NCI-H748 treated with DMSO at 0.1 percent for 48 hours (cell line): ENCODE measurements at regions not wholly inside any gene's neighbourhood (a gene's known extent, or its start where the extent isn't known, plus 50 kb on each side); places are given as distances from the start of the nearest gene placed in this dataset.

ENCODE experiments used
- DNase-seq: peaks from one replicate; lab custom pipeline; 2025; lab: John Stamatoyannopoulos, UW

GRCh38 chr11:129324533-129325175 lies 51.0 kb upstream of the BARX2 start:
- DNase-seq, result no peak

DNA sequence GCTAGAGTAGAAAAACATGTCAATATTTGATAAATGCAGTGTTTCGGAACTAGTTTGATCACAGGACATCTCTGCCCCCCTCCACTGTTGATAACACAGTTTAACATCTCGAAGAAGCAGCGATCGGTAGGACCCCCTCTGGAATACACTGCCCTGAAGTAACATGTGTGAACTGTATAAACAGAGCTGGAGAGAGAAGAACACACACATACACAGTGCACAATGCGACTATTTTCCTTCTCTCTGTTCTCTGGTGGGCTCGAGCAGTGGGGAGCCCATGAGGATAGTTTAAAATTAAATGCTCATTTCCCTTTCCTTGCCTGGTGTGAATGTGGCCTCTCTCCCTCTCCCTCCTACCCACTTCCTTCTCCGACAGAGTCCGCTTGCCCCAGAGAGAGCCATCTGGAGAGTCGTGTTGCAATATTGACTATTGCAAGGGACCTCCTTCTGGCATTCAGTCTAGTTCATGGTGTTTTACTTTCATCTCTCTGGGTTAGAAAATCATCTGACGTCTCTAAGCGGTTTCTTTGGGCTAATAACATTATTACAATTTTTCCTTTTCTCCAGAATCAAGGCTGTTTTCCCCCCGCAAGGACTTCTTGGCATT lies 51.6 kb upstream of the BARX2 start:
- DNase-seq, result no peak

DNA sequence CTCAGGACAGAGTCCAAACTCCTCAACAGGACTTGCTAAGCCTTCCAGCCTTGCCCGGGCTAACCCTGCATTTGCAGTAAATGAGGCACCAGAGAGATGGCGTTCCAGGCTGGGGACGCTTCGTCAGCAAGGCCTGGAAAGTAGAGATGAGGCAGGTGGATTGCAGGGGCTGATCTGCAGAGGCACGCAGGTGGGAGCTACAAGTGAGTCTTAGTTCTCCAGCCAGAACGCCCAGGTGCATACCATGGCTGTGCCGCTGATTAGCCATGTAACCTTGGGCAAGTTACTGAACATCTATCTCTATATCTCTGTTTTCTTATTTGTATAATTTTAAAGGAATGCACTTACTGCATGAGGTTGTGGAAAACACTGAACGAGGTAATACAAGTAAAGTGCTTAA lies 52.7 kb upstream of the BARX2 start:
- no peak for DNase-seq

DNA sequence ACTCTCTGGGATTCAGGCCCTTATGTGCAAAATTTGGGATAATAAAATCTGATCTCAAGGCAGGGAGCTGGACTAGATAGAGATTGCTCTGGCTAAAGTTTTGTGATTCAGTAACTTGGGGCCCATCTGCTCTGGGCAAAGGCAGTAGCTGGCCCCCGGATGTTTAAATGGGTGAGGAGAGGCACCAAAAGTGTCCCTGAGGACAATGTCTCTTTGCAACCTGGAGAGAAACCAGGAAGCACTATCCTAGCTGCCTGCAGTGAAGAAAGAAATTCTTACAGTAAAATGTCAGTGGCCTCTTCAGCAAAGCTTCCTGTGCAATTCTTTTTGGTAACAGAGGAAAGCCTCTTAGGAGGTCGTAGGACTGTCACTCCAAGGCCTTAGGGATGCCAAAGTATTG lies 54.6 kb upstream of the BARX2 start:
- no peak for DNase-seq

- DNase-seq, result no peak
These were observed 55.2 kb upstream of the BARX2 start for GRCh38 chr11:129320494-129320893.

GRCh38 chr11:129319751-129320150 lies 55.9 kb upstream of the BARX2 start:
- DNase-seq, result no peak

- DNase-seq, result no peak
These were observed 56.4 kb upstream of the BARX2 start for GRCh38 chr11:129319201-129319600.

DNA sequence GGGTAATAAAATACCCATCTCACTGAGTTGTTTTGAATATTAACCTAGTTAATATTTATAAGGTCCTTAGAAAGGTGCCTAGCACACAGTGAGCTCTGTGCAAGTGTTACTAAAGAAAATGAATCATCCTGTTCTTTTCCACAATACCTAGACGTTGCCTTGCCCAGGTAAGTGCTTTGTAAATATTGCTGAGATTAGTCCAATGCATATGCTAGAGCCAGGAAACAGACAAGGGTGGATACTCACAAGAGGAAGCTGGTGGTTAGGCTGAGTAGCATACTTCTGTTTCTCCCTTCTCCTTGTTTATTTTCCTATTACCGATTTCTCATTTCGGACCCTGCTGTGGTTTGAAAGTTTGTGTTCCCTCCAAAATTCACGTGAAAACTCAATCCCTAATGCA lies 58.1 kb upstream of the BARX2 start:
- peak; percentile 50 for DNase-seq

GRCh38 chr11:129316781-129317180 lies 58.9 kb upstream of the BARX2 start:
- no peak for DNase-seq

DNA sequence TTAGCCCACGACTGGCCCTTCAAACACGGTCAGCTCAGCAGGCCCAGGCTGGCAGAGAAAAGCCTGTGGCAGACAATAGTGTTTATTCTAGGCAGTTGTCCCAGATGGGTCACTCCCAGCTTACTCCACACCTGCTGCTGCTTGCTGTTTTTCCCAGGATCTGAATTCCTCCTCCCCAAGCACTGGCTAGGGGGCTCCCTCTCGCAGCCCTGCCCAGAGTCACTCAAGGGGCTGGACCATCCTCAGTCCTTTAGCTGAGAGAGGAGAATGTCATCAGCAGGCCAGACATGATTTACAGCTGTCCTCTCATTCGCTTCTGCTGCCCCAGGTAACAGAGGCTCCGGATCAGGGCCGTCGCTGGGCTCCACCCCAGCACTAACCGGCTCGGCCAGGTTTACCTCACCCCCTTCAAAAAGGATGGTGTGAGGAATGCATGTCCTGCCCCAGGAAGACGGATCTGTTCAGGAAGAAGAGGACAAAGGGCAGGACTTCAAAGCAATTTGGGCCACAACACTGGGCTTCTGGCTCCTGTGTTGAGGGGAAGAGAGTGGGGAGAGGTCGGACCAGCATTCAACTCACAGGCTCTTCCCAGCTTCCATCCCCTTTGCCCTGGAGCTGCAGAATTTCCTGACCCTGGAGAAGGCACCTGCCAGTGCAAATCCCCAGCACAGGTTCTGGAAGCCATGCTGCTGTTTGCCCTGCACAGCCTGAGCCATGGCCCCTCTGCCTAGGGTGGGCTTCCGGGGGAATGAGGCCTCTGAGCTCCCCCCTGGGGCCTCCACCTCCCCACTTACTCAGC lies 59.7 kb upstream of the BARX2 start:
- DNase-seq, result peak; percentile 72

DNA sequence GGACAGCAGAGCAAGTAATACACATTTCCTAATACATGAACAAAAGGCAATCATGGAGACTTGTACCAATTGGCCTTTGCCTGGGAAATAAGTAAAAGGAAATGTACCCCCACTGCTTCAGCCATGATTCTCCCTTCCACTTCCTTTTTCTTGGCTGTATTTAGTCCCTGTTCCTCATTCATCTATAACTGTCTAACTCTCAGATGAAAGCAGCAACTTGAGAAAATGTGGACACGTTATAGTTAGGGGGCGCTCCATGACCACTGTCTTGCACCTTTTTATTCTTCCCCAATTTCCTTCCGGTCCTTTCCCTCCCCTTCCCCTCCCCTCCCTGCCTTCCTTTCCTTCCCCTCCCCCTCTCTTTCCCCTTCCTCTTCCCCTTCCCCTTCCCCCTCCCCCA lies 61.3 kb upstream of the BARX2 start:
- DNase-seq, result no peak

GRCh38 chr11:129313541-129314297 lies 61.9 kb upstream of the BARX2 start:
- no peak for DNase-seq

DNA sequence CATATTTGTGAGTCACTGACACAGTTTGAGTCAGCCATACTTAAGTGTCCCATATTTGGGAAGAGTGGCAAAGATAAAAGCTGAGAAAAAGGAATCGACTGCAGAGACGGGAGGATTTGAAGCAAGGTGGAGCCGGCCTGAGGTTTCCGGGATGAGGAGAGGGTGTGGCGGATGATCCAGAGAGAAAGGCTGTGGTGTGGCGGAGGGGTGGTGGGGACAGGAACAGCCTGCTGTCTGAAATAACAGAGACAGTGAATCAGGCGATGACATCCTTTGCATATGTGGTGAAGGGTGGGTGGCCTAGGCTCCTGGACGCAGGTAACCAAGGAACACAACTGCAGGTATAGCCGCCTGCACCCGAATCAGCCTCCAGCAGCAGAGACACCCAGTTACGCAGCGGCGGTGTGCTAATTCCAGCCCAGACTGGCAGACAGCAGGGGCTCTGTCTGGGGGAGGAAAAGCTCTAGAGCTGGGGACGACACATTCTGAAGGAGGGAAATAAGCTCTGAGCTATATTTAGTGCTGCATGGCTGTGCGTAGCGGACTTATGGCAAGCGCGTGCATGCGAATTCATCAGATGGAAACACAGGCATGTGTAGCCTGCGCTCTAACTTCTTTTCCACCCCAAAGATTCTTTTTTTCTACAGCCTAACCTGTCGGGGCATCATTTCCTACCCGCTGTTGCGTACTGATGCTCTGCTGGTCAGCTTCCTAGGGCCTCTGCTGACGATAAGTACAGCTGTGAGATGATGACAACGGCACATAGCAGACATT lies 62.7 kb upstream of the BARX2 start:
- DNase-seq, result no peak

DNA sequence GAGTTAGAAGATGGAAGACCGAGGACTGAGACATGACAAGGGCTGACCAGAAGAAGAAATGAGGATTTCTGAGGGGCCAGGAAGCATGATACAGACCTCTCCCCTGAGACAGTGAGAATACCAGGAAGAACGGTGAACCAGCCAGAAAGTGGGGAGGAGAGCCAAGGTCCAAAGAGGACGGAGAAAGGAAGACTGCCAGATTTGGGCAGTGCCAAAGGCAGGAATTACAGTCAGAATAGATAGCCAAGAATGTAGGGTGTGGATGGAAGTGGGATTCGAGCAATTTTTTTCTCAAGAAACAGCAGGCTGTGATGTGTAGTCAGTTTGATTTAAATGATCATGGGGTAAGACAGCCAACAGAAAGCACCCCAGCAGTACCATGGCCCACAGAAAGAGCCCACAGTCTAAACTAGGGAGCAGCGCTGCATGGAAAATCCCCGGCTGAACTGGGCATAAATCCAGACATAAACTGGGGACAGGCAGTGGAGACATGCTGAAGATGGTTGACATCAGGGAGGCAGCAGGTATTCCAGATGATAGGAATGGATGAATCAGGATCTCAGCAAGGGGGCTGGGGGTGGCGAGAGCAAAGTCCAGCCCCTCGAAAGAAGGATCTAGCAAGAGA lies 67.3 kb upstream of the BARX2 start:
- no peak for DNase-seq

- no peak for DNase-seq
These were observed 68.5 kb upstream of the BARX2 start for GRCh38 chr11:129307162-129307561.

GRCh38 chr11:129302386-129303101 lies 73.1 kb upstream of the BARX2 start:
- DNase-seq, result no peak

GRCh38 chr11:129300099-129300498 lies 75.5 kb upstream of the BARX2 start:
- DNase-seq, result no peak

DNA sequence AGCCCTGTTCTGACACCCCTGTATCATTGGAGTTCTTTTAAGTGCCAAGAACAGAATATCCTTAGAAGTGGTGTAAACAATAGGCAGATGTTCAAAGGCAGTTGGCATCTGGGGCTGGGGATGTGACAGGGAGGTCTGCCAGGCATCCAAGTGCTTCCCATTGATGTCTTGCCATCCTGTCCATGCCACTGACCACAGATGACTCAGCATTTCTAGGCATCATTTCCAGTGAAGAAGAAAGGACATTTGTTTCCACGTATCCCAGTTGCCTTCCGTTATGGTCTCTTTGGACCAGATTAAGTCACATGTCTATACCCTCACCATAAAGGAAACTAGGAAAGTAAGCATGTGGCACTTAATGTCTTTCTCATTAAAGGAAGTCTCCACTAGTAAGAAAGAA lies 76.7 kb upstream of the BARX2 start:
- no peak for DNase-seq

DNA sequence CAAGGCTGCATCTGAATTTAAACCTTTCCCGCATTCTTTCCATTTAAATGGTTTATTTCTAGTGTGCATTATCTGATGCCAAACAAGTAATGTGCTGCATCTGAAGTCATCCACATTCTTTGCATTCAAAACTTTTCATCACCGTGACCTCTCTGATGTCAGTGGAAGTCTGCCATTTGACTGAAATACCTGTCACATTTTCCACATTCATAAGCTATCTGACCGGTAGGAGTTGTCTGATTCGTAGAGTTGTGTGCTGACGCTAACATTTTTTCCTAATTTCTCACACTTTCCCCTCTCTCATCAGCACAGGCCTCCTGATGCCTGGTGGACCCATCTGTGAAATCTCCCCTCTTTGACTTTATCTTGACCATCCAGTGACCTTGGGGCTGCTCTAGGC lies 79.9 kb upstream of the BARX2 start:
- no peak for DNase-seq

GRCh38 chr11:129292771-129293170 lies 82.9 kb upstream of the BARX2 start:
- no peak for DNase-seq

GRCh38 chr11:129292092-129292491 lies 83.6 kb upstream of the BARX2 start:
- no peak for DNase-seq
